RPMI8226 (cell line): ENCODE measurements at regions not wholly inside any gene's neighbourhood (a gene's known extent, or its start where the extent isn't known, plus 50 kb on each side); places are given as distances from the start of the nearest gene placed in this dataset.
A peak's percentile ranks its signal among the peaks of the same experiment; 100 is the strongest.

Experiments used
- DNase-seq: peaks from one replicate; pipeline ENCODE4 v3.0.0-alpha.2; 2015

DNA sequence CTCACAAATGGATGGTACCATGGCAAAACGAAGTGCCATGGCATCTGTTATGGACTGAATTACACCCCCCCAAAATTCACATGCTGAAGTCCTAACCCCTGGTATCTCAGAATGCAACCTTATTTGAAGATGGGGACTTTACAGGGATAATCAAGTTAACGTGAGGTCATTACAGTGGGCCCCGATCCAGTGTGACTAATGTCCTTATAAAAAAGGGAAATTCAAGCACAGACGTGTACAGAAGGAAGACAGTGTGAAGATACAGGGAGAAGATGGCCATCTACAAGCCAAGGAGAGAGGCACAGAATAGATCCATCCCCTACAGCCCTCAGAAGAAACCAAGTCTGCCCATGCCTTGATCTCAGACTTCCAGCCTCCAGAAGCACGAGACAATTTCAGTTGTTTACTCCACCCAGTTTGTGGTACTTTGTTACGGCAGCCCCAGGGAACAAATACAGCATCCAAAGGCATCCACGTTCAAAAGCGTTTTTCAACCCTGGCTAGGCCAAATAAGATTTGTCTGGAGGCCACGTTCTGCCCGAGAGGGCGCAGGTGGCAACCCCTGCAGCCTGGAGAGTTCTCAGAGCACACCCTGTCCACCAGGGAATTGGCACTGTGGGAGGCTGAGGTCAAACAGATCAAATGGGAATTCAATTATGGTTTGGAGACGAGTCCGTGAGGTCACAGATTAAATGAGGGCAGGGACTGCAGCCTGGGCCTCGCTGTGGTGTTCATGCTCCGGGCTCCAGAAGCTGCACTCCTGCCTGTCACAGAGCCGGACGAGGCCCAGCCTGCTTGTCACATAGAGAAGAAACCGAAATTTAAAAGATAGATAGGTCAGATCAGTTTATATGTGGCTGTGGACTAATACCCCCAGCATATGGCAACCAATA lies 494.8 kb downstream of the SHQ1 start:
- no peak for DNase-seq

- no peak for DNase-seq
Measured at GRCh38 chr3:72352176-72352575, 496.1 kb downstream of the SHQ1 start.

DNA sequence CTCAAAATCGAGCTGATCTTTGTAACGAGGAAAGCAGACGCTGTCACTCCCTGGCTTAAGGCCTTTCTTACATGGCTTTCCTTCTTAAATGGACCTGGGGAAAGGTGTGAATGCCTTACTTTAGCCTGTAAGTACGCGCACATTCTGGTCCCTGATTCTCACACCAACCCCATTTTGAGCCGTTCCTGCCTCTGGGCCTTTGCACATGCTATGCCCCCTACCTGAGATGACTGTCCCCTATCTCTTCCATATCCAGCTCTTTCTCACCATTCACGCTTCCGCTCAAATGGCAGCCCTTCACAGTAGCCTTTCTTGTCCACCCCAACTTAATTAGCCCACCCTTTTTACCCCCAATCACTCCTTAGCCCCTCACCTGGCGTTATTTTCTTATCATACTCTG lies 496.7 kb downstream of the SHQ1 start:
- no peak for DNase-seq

GRCh38 chr3:72350761-72351505 lies 497.3 kb downstream of the SHQ1 start:
- DNase-seq = no peak

GRCh38 chr3:72348357-72348756 lies 499.9 kb downstream of the SHQ1 start:
- DNase-seq = no peak

DNA sequence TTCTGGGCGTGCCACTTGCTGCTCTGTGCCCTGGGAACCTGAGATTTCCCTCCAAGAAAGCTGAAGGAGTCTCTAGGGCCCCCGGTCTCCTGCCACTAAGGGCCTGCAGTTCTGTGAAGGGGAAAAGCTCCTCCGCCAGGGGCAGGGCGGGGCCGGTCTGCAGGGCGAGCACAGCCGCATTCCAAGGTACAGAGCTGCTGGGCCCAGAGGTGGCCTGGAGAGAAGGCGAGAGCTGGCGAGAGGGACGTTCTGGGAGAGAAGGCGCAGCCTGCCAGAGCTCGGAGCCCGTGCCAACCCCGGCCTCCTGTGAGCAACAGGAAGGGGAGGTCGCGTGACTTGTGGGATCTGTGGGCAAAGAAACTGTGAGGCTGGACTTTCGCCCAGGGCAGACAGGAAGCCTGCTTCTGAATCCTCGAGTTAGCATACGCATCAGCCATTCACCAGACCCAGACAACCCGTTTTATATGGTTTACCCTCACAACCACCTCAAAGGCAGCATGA lies 500.4 kb downstream of the SHQ1 start:
- peak; percentile 61 for DNase-seq

GRCh38 chr3:72346526-72346926 lies 501.7 kb downstream of the SHQ1 start:
- DNase-seq = no peak

DNA sequence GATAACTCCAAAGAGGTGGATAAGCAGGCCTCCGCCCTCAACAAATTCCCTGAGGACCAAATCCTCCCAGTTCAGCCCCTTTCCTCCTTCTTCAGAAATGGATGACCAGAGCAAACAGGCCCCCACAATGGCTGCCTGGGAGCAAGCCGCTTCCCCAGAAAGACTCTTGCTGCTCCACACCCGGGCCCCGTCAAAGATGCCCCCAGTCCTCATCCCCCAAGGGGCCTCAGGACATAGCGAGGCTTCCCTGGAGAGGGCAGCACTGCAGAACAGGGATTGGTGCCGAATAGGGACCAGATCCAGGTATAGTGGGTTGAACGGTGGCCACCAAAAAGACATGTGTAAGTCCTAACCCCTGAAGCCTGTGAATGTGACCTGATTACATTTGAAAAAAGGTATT lies 502.3 kb downstream of the SHQ1 start:
- no peak for DNase-seq

GRCh38 chr3:72345237-72345878 lies 502.9 kb downstream of the SHQ1 start:
- no peak for DNase-seq

GRCh38 chr3:72344647-72345046 lies 503.6 kb downstream of the SHQ1 start:
- DNase-seq = peak; percentile 8

DNA sequence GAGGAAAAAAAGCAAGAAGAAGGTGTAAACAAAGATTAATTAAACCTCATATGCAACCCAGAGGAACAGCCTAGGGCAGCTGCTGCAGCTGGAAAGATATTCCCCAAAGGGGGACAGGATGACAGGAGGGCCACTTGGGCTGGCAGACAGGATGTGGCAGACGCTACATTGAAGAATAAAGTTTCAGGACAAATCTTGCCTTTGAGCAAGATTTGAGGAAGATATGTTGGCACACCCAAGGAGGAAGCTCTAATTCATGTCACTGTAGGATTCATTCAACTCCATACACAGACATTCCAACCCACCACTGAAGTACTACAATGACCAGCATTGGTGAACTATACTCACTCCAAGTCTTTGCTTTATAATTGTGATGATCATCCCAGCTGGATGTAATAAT lies 504.0 kb downstream of the SHQ1 start:
- no peak for DNase-seq

GRCh38 chr3:72343078-72343477 lies 505.2 kb downstream of the SHQ1 start:
- no peak for DNase-seq

DNA sequence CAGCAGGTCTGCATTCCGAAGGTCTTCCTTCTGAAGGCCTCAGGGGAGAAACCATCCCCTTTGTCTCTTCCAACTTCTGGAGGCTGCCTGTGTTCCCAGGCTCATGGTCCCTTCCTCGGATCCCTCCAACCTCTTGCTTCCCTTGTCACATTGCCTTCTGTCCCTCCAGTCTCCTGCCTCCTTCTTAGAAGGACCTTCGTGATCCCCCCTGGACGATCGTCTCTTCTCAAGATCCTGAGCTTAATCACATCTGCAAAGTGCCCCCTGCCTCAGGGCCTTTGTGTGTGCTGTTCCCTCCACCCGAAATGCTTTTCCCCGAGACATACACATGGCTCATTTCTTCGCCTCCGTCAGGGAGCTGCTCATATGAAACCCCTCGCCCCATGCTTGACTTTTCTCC lies 505.8 kb downstream of the SHQ1 start:
- no peak for DNase-seq

DNA sequence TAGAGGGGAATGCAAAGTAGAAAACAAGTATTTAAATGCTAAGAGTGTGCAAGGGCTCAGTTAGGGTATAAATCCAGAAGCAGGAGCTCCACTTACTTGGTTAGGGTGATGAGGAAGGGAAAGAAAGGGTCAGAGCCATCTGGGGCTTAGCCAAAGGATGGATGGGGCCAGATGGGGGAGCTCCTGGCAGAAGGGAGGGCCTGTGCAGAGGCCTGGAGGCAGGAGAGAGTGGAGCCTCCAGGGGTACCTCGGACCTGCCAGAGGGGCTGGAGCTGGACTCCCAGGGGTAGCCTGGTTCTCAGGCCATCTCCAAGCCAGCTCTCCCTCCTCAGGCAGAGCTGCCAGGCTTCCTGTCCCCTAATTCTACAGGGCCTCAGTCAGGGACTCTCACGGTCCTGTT lies 506.3 kb downstream of the SHQ1 start:
- DNase-seq = no peak

DNA sequence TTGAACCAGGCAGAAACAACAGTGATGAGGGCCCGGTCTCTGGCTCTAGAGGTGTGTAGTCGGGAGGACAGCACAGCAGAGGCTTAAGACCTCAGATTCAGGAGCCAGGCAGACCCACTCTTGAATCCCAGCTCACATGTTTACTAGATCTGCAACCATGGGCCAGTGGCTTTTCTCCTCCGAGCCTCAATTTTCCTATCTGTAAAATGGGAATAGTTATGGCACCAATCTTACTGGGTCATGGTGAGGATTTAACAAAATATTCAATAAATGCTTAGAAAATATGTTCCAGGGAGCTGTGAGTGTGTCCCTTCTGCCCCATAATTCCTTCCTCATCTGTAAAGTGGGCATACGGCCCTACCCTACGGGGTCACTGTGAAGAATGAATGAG lies 506.9 kb downstream of the SHQ1 start:
- no peak for DNase-seq

GRCh38 chr3:72340476-72341379 lies 507.5 kb downstream of the SHQ1 start:
- DNase-seq = no peak

GRCh38 chr3:72340056-72340455 lies 508.2 kb downstream of the SHQ1 start:
- DNase-seq = no peak

DNA sequence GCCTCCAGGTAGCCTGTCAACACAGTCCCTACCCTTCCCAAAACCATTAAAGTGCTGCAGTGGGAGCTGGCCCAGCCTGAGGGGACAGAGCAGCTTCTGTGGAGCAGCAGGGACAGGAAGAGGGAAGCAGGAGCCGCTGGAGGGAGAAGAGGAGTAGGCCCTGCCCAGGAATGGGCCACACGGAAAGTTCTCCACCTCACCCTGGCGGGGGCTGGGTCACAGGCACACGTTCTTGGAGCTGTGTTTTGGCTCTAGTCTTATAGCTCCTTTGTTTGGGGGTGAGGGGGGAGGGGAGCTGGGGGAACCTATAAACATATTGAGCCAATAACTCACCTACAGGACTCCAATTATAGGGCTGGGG lies 508.6 kb downstream of the SHQ1 start:
- no peak for DNase-seq

GRCh38 chr3:72338942-72339669 lies 509.1 kb downstream of the SHQ1 start:
- DNase-seq = no peak

DNA sequence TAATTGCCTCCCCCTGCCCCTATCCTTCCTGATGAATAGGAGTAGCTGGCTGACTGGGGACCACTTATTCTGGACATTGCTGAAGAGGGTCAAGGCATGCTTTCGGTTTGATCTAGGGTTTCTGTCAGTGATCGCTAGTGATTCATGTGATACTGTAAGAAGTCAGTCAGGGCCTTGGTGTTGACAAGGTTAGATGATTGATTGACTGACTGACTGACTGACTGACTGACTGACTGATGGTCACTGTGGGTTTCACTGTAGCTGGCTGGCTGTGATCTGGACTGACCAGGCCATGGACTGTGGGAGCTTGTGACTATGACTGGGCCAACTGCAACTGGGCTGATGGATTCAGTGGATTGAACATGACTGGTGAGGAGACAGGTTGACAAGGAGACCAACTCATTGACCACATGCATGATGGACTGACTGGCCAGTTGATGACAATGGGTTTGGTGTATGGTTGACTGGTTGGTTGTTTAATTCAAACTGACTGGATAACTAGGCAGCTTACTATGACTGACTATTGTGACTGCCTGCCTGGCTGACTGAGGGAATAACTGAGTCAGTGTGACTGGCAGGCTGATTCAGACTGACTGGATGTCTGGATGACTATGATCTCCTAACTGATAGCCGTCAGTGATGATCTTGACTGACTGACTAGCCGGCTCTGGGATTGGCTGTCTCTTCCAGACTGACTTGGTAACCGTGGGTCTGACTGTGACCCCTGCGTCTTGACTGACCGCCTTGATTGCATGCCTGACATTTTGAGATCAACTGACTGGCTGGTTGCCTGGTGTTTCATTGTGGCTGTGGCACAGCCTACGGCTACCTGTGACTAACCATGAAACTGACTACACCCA lies 509.9 kb downstream of the SHQ1 start:
- DNase-seq = no peak

- DNase-seq = no peak
Measured at GRCh38 chr3:72337480-72337855, 510.8 kb downstream of the SHQ1 start.
